RPMI7951 (cell line): ENCODE measurements at regions not wholly inside any gene's neighbourhood (a gene's known extent, or its start where the extent isn't known, plus 50 kb on each side); places are given as distances from the start of the nearest gene placed in this dataset.

Source experiments
- DNase-seq: peaks from one replicate; pipeline ENCODE4 v3.0.0-alpha.2; 2012; ENCODE audit warnings: low read depth

DNA sequence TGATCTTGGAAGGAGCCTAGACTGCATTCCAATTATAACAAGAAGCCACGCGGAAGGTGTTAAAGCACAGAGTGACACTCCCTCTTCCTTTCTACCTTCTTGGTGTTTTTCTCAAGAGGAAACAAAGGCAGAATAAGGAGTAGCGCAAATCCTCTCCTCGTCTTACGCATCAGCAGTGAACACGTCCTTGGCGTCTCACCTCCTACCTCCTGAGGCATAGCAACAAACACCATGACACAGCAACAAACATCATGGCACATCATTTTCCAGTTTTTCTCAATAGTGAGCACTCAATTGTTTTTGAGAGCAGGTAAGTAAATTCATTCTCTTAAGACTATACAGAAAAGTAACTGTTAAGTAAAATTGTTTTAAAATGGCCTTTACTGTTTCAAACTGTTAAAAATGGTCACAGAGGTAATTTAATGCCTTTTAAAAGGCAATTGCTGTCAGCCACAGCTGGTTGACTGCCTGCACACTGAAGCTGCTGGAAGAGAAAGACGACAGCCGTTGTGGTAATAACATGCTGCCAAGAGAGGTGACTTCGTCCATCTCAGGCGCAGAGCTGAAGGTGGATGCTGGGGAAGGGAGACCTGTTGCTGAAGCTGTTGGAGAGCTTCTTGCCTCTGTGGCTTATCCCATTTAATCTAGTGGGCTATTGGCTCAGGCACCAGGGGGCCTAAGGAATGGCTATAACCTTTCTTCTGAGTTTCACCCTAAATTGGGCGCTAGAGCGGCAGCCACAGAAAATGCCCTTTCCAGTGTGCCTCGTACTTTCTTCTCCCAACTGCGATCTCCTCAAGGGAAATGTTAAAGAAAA lies 703.7 kb downstream of the UQCRFS1 start:
- no peak for DNase-seq

DNA sequence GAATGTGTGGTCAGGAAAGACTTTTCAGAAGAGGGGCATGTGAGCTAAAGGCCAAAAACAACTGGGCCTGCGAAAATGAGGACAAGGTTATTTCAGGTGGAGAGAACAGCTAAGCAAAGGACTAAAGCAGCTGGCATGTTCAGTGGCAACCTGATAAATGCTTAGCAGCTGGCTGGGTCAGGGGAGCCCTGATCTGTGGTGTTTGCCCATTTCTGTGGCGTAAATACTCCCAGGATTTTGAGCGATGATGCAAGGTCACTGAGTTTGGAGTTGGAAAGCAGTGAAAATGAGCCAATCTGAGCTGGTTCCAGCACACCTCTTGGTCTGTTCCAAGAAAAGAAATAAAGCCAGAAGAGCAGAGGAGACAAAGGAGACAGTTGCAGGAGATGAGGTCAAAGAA lies 704.3 kb downstream of the UQCRFS1 start:
- DNase-seq = no peak

DNA sequence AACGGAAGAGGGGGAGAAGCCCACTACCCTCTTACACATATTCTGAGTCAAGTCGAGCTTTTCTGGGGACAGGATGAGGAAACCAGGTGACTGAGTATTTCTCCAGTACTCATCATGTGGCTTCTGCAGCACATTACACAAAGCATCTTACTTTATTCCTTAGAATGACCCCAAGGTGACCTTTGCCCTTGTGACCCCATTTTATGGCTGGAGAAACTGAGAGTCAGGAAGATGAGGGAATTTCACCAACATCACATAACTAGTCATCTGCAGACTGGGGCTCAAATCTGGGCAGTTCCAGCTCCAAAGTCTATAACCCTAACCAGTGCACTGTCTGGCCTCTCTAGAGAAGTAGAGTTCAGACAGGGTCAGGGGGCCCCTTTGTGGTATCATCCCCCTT lies 707.0 kb downstream of the UQCRFS1 start:
- no peak for DNase-seq

DNA sequence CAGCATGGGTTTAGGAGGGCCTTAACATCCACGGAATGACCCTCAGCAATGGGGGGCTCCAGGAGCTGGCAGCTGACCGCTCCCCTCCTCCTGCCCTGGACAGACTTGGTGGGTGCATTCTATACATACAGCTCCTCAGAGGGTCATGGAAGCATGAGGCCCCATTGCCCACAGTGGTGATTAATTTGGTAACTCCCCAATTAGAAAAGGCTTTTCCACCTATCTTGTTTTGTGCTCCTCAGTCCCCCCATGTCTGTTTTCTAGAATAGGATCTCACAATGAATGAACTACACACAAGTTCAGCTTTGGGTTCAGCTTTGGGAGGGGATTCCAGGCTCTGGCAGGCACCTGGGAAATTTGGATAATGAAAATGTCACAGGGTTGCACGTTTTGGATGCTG lies 707.8 kb downstream of the UQCRFS1 start:
- no peak for DNase-seq

DNA sequence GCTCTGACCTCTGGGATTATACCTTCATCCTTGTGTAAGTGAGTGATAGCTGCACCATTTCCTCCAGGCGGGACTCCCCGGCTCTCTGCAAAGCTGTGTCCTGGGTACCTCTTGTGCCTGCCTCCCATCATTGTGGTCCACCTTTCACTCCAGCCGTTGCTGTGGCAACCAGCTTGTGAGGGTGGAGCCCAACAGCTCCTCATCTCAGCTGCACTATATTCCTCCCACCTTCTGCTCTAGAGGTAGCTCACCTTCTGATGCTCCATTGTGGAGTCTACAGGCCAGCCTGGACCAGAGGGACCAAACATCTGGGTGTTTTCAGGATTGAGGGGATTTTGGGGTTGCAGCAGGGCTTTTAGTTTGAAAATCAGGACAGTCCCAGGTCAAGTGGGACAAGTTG lies 708.2 kb downstream of the UQCRFS1 start:
- no peak for DNase-seq

DNA sequence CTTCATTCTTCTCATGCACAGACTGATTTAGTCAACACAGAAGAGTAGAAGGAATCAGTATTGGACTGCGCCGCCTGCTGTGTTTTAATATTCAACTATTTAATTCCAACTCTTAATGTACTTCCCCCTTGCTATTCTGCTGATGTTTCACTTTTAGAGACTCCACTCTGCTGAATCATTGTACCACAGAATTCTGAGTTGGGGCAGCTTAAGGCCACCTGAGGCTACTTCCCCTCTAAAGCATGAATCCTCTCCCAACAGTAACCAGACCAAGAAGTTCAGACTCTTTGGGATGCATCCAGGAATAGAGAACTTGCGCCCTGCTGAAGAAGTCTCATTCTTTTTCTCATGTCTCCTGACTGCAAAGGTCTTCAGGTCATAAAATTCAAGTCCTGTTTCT lies 708.8 kb downstream of the UQCRFS1 start:
- DNase-seq = no peak

DNA sequence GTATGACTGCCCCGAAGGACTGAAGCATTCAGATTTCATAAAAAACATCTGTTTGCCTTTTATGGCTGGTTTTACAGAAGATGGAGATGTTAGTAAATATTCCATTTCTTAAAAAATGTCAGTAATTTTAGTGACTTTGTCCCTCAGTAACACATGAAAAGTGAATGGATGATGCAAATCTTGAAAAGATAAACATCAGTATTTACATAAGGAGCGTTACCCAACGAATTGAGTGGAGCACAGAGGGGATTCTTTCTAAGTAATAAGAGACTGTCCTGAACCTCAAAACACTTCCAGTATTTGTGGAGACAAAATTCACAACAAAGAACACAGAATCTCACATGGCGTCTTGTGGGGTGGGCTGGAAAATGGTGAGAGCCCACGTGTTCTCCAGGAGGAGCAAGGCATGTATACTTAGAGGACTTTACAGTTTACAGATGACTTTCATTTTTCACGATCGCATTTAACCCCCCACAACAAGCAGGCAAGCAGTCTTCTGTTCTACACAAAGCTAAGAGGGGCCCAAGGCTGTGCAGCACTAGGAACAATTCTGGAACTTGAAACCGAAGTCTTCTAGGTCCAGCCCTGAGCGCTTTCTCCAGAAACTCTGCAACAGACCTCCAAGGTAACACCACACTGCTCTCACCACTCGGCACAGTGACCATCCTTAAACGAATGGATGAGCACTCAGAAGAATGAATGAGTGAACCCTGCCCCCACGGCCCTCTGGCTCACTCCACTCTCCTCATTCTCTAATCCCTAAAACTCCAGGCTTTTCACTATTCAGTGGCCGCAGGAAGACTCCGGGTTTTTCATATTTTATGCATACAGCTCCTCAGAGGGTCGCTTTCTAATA lies 709.8 kb downstream of the UQCRFS1 start:
- no peak for DNase-seq

DNA sequence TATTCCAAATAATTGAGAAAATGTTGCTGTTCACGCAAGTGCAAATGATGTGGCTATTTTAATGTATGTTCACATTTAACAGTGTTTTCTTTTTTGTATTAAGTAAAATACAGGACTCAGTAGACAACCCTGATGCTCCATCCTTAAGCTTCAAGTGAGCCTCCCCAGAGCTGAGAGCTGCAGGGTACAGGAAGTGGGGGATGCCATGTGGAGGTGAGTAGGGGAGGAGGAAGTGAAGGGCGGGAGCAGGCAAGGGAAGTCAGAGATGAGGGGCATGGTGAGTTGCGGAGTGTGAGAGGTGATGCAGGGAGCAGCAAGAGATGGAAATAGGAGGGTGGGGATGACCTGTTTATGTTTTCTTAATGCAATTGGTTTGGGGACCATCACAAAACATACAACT lies 711.0 kb downstream of the UQCRFS1 start:
- DNase-seq = no peak

DNA sequence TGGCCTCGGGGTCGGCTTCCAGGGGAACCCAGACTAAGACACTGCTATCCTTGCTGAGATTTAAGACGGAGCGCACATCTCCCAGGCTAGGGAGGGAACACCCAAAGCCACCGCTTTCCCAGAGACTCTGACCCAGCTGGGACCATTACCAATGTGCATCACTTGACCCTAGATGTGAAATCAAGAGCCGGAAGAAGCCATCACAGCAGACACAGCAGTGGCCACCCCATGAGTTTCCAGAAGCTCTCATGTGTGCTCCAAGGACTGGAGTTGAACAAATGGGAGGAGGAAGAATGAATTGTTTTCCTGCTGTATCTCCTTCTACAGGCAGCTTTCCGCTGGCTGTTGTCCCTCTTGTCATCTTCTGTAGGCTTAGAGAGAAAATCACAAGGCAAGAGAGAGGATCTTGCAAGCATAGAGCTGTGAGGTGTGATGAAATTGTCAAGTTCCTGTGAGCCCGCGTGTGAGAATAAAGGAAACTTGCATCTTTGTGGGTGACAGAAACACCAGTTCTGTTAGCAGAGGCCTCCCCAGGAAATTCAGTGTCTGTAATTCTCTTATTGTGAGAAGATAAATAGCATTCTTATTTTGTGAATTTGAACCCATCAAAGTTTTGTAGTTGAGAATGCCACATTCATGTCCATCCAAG lies 711.8 kb downstream of the UQCRFS1 start:
- DNase-seq = no peak

DNA sequence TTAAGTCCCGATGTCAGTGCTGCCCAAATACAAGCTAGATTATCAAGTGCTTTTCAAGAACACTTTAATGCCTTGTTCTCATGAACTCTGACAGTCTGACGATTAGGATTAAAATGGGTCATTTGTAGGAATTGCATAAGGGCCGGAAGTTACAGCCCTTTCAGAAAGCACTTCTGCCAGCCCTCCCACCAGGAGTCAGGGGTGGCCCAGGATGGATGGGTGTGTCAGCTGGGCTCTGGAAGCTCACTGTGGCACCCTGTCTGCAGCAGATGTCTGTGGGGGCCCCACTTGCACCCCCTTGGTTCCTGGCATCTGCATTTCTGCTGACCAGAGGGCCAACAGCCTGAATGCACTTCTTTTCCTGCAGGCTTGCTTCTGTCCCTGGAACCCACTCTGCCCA lies 712.7 kb downstream of the UQCRFS1 start:
- DNase-seq = no peak

DNA sequence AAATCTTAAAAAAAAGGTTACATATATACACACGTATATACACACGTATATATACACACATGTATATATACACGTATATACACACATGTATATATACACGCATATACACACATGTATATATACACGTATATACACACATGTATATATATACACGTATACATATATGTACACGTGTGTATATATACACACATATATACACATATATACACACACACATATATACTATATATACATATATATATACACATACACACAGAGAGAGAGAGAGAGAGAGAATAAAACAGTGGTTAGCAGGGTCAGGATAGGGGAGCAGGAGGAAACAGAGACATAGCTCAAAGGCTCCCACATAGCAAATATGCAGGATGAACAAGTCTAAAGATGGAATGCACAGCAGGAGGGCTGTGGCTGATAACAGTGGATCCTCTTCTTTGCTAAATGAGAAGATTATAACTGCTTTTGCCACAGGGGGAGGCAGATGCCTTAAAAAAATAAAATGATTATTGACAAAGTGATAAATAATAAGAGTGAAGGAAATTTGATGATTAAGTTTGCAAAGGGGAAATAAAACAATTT lies 714.5 kb downstream of the UQCRFS1 start:
- no peak for DNase-seq

DNA sequence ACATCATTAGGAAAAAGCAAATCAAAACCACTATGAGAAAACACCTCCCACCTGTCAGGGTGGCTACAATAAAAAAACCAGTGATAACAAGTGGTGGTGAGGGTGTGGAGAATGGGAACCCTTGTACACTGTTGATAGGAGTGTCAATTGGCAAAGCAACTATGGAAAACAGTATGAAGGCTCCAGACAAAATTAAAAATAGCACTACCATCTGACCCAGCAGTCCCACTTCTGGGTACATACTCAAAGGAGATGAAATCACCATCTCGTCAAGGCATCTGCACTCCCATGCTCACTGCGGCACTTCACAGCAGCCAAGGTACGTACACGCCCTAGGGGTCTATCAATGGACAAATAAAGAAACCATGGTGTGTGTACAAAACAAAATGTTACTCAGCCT lies 715.1 kb downstream of the UQCRFS1 start:
- DNase-seq = no peak

DNA sequence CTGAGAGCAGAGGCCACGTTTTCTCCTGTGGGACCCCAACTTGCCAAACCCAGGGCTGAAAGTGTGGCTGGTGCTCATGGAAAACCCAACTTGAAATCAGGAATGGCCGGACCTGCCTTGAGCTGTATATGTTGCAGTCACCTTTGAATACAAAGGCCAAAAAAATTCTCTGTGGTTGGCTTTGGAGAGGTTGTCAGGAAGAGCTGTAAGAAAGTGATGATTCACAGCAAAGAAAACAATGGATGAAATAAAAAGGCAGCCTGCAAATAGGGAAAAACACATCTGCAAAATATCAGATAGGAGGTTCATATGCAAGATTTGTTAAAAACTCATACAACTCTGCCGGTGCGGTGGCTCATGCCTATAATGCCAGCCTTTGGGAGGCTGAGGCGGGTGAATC lies 715.8 kb downstream of the UQCRFS1 start:
- DNase-seq = peak; percentile 5

DNA sequence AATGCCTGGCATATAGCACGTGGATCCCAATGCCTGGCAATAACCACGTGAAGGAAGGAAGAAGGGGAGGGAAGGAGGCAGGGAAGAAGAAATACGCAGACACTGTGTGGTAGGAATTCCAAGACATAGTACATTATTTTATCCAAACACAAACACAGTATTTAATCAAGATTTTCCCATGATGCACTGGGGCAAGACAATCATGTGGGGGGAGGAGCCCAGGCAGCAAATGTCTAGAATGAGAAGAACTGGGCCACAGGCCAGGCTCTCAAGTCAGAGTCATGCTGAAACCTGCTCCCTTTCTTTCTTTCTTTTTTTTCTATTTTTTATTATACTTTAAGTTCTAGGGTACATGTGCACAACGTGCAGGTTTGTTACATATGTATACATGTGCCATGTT lies 717.9 kb downstream of the UQCRFS1 start:
- no peak for DNase-seq

DNA sequence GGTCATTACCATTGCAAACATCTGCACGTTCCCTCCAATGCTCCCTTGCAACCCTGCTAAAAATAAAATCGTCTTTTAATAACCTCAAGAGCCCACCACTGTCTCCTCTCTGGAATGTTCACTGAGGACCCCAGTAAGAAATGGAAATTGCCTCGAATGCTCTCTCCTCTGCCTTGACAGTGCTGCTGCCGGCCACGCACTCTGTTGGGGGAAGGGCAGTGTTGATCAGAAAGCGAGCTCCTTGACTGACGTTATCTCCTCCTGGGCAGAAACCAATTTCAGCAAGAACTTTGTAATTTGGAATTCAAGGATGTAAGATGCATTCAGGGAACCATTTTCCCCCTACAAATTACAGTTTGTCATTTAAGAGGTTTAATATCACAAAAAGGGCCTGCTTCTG lies 718.5 kb downstream of the UQCRFS1 start:
- no peak for DNase-seq

DNA sequence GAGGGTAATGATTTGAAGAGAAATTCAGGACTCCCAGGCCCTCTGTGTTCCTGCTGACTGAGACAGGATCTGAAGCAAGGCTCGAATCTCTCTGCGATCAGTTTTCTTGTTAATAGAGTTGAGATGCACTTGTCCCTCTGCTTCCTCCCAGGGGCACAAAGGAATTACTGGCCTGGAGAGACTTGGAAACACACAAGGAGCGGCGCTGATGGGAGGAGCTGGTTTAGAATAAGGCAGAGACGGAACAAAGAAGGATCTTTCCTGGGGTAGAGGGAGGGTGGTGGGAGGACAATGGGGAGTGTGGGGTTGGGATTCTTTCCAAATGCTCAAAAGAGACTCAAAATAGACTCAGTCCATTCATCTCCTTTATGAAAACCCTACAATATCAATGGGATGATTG lies 719.1 kb downstream of the UQCRFS1 start:
- no peak for DNase-seq

DNA sequence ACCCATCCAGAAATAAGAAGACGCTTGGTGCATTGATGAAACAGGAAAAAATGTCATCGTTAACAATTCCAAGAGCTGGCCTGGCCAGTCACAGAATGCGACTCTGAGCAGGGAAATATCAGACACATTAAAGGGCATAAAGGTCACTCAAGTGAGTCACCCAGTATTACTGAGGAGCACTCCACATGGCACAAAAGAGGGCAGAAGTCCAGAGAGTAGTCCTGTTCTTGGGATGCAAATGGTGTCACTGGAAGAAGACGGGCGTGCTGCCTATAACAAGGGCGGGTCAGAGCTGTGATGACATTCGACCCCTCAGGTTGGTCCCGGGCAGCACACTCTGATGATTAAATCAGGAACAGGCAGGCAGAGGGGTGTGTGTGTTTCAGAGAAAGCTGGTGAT lies 720.3 kb downstream of the UQCRFS1 start:
- DNase-seq = no peak

DNA sequence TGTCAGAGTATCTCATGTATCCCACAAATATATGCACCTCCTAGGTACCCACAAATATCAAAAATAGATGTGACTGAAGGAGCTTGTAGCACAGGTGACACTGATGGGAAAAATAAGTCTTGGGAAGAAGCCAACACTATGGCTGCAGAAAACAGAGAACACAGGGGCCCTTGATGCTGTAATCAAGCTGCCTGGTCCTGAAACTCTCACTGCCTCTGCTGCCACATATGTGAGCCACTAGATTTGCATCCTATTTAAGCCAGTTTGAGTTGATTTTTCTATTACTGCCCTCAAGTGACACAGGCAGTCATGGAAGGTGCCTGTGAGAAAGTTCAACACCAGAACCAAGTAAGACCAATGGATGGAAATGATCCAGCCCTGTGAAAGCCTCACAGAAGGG lies 720.8 kb downstream of the UQCRFS1 start:
- no peak for DNase-seq

DNA sequence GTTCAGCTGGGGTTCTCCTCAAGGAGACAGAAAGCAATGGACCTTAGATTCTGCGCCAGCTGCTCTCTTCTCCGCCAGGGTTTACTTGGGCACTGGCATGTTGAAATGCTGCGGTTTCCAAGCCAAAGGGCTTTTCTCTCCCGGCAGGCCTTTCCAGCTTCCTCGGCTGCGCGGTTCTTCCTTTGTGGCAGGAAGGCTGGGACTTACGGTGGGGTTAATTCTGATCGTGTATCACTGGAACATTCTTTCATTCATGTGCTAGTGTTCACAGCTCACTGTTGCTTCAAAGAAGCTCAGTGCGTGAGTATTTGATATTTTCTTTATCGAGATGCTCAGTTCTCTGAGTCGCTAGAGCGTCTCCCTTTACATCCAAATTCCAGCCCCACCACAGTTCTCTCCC lies 723.2 kb downstream of the UQCRFS1 start:
- peak; percentile 42 for DNase-seq

DNA sequence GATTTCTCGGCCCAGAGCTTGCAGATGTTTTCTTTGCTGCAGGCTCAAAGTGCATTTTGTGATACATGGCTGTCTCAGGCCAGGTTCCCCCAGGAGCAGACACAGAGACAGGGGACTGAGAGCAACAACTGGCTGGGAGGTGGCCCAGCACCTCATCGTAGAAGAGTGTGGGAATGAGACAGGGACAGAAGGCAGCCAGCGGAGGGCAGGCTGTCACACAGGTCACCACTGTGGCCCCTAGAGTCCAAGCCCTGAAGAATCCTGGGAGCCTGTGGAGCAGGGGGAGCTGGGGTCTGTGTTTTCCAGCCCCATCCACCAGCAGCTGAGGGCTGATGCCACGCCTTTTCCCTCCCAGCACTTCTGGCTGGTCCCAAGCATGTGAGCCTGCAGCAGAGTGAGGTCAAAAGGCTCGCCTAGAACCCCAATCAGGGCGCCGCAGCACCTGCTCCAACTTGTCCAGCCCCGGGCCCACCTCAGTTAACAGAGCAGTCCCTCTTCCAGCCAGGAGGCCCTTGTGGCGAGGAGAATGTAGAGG lies 723.8 kb downstream of the UQCRFS1 start:
- DNase-seq = no peak

DNA sequence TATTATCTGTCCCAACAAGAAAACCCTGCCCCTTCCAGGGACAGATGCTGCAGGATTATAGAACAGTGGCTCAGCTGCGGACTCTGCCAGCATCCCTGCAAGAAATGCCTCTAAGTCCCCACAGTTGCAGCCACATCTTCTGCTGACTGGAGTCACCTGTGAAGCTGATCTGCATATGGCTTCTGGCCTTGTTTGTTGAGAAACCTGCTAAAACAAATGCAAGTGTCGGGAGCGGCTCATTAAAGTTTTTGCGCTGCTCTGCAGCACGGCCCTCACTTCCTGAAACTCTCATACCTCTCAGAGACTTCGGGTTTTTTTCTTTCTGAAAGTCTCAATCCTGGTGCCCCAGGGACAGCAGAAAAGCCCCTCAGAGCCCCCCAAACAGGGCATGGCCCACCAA lies 725.0 kb downstream of the UQCRFS1 start:
- no peak for DNase-seq

DNA sequence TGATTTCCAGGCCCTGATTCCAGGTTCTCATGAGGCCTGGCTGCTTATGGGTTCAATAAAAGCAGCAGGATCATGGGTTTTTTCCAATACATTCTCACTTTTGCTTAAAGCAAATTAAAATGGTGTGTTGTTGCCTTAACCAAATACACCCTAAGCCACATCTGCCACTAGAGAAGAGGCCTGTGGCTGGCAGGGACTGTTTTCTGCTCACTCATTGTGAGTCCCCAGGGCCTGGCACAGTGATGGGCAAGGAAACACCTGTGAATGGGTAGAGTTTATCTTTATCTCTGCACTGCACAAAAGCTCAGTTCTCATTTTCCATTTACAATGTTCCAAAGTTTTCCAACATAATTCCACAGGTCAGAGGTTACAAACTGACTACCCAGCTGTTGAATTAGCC lies 726.0 kb downstream of the UQCRFS1 start:
- no peak for DNase-seq
